GM12872 (cell line): ENCODE measurements at regions not wholly inside any gene's neighbourhood (a gene's known extent, or its start where the extent isn't known, plus 50 kb on each side); places are given as distances from the start of the nearest gene placed in this dataset.

Source experiments
- TF ChIP-seq, protein P1 (sequence below): IDR thresholded peaks from 3 replicates; pipeline ENCODE4 v1.5.1; 2011; ENCODE audit warnings: low read depth, mild to moderate bottlenecking, low read length, moderate library complexity; ENCODE audit not compliant: insufficient read depth

DNA sequence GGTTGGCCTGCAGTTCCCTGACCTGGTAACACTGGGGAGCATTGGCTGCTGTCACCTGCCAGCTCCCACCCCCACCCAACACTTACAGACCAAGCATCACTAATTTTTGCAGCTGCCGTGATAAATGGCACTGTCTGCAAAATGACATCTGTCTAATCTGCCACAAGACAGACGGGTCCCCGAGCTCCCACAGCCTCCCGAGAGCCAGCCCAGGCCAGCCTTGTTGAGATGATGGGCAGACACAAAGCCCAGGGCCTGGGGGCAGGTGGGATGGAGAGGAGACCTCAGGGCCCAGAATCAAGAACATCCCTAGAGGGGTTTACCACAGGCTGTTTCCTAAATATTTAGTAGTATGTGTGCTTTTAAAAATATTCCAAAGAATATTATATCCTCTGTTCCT, 203.4 kb downstream of the TBC1D2B start:
- TF ChIP-seq, protein P1, sequence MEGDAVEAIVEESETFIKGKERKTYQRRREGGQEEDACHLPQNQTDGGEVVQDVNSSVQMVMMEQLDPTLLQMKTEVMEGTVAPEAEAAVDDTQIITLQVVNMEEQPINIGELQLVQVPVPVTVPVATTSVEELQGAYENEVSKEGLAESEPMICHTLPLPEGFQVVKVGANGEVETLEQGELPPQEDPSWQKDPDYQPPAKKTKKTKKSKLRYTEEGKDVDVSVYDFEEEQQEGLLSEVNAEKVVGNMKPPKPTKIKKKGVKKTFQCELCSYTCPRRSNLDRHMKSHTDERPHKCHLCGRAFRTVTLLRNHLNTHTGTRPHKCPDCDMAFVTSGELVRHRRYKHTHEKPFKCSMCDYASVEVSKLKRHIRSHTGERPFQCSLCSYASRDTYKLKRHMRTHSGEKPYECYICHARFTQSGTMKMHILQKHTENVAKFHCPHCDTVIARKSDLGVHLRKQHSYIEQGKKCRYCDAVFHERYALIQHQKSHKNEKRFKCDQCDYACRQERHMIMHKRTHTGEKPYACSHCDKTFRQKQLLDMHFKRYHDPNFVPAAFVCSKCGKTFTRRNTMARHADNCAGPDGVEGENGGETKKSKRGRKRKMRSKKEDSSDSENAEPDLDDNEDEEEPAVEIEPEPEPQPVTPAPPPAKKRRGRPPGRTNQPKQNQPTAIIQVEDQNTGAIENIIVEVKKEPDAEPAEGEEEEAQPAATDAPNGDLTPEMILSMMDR, result no peak

DNA sequence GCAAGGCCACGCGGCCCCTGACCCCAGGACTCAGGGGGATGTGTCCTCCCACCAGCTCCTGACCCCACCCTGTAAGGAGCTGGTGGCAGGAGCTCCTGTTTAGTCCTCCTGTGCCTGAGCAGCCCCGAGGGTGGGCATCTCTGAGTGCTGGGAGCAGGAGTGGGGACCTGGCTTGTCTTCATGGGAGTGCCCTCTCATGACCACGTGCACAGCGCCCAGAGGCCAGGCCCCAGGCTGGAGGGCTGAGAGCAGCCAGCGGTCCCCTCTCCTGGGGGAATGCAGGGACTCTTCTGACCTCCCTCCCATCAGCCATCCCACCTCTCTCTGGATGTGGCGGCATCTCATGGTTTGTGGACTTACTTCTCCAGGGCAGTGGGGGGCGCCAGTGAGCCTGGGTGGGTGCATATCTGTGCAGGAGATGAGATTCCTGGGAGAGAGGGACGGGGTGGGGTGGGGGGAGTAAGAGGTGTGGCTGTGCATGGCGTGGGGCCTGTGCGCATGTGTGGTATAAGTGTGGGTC, 205.6 kb downstream of the TBC1D2B start:
- TF ChIP-seq, protein P1, result peak; percentile 10; the same call in 1 of the 3 replicates

DNA sequence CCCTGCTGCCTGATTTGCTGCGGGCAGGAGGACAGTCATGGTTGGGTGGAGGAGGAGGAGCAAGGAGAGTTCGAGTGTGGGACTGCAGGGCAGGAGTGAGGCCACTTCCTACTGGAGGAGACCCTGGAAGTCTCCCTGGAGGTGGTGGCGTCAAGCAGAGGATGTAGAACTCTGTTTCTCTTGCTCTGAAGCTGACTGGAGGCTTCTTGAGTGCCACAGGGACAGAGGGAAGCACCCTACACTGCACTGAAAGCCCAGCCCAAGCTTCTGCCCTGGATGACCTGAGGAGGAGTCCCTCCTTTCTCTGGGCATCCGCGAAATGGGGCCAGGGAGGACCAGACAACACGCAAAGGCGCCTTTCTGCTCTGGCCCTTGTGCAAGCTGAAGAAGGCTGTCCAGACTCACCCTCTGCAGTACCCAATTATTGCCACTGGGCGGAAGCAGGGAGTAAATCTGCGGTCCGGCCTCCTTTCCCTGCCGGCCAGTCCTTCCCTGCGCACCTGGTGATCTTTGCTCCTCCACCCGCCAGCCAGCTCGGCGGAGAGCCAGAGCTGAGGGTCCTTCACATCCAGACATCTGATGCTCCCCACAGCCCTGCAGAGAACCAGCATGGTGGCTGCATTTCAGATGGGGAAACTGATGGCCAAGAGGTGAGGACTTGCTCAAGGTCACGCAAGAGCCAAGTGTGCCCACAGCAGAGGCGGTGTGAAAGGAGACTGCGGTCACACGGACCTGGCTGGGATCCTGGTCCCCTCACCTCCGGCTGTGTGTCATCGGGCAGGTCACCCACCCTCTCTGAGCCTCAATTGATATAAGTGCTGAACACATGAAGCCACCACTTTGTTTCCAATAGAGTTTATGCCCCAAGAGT, 207.1 kb downstream of the TBC1D2B start:
- TF ChIP-seq, protein P1, result peak; percentile 93

DNA sequence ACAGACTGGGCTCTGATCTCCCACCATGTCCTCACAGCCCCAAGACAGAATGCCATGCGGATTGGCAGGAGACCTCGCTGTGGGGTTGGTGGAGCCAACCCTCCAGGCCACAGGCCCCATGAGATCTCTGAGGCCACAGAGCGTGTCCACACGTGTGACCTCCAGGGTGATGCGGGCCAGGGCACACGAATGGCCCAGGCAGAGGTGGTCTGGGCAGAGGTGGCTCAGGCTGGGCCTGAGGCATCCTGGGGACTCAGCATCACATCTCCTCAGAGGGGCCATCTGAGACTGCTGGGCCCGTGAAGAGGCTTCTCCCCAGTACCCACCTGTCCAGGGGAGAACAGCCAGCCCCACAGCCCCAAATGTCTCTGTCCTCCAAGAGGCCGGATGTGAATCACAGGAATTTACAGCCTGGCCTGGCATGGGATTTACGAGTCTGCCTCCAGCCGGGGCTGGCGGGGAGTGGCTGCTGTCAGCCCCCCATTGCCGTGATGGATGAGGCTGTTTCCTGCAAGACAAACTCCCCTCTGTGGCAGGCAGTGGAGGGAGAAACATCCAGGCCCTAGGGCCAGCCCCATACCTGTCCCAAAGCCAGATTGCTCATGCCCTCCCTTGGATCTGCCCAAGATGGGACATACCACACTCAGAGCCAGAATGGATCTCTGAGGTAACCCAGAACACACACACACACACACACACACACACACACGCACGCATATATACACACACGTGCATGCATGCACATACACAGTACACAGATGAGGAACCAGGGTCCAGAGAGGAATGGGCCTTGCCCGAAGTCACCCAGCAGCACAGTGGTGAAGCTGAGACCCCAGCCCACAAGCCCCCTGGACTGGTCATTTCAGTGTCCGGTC, 208.3 kb downstream of the TBC1D2B start:
- TF ChIP-seq, protein P1, result no peak

DNA sequence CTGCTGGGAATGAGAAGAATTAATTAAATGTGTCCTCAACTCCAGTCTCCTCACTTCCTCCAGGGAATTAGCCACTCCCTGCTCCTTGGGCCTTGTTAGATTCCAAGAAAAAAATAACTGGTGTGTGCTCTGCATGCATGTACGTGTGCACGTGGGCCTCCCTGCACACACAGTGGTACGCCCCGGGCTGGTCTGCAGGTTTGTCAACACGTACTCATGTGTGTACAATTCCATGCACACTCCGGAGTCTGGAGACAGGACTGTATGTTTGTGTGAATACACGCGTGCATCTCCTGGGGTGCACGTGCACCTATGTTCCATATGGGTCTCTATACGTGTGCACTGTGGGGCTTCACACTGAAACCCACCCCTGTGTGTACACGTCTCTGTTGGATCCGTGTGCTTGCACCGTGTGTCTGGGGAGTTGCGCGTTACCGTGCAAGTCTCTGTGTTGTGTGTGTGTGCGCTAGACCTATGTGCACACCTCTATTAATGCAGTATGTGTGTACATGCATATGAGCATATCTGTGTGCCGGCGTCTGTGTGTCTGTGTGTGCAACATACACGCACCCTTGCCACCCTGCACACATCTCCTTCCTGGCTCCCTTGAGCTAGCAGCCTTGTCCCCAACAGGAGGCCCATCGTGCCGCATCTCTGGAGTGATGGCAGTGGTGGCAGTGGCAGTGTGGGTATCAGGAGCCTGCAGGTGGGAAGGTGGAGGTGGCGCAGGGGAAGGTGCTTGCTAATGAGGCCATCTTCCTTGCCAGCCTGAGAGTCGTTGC, 210.1 kb downstream of the TBC1D2B start:
- TF ChIP-seq, protein P1, result no peak

DNA sequence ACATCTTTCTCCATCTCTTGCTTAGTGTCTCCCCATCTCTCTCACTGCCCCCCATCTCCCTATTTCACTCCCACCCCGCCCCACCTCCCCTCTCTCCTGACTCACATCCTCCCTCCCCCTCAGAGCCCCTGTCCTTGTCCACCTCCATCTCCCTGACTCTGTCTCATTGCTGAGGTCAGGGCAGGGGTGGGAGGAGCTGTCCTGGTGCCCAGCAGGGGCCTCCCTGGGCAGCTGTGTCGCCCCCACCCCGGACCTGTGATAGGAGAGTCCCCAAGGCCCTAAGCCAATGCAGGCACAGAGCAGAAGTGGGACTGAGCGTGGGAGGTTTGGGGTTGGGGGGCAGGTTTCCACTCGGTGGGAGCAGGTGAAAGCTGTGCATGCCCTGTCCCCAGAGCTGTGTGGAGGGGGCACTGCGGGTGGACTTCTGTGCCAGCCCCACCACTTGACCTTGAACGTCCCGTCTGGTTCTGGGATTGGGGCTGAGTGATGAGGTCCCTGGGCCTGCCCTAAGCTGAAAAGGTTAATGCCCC, 210.8 kb downstream of the TBC1D2B start:
- TF ChIP-seq, protein P1, result no peak
